Uterus (tissue), 2 donors: ENCODE measurements at regions not wholly inside any gene's neighbourhood (a gene's known extent, or its start where the extent isn't known, plus 50 kb on each side); places are given as distances from the start of the nearest gene placed in this dataset.

Experiments used
- CTCF ChIP-seq, 4 experiments: fragments of 200-600 bp in 2 of 4; fragments of 450-650 bp in 2 of 4; sonication (generic) in 2 of 4; IDR thresholded peaks; one replicate each; pipeline ENCODE4 v1.5.1; 2016 to 2019; ENCODE audit warnings: antibody characterized with exemption in 4 of 4, mild to moderate bottlenecking in 2 of 4, moderate library complexity in 1 of 4
- POLR2A ChIP-seq, 2 donors: fragments of 450-650 bp; IDR thresholded peaks; one replicate each; pipeline ENCODE4 v1.6.1; 2016; ENCODE audit warnings: antibody characterized with exemption in 2 of 2, mild to moderate bottlenecking in 1 of 2, moderate library complexity in 1 of 2

- TF ChIP-seq CTCF (IDR thresholded peaks at IDR 0.05) (no peak), POLR2A (IDR thresholded peaks at IDR 0.05) (no peak)
Observed at GRCh38 chr2:66984864-66985263, 412.3 kb upstream of the ETAA1 start.
